ENCODE measurements at regions not wholly inside any gene's neighbourhood (a gene's known extent, or its start where the extent isn't known, plus 50 kb on each side); places are given as distances from the start of the nearest gene placed in this dataset.
A peak's percentile ranks its signal among the peaks of the same experiment; 100 is the strongest.

DNA sequence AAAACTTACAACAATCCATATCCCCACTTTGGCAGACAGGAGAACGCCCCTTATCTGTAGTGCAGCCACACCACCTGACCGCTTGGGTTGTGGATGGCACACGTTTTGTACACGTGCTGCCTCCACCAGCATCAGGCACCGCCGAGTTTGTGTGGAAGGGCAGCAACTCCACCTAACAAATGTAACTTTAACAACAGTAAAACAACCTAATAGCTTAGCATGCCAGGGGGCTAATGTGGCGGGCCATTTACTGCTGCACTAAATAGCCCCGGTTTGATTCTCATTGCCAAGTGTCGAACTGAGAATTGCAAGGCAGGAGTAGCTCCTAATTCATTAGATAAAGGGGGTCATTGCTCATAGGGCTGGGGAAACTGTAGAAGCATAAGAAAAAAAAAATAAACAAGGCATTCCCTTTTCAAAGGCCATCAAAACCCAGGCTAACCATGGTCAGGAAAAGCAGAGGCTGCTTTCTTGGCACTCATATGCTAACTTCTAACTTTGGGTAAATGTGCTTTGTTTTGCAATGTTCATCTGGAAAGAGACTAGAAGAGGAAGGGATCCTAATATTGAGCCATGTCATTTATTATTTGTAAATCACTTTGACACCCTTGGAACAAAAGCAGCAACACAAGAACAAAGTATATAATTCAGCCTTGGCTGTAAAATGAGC is 279.7 kb upstream of the SOX5 start:
- no peaks in the 10 kb centered on the region for H3K4me1 ChIP-seq
- H3K27ac ChIP-seq: no peak overlapping the region
- no peak for DNase-seq
- H3K27me3 ChIP-seq: no peaks in the 10 kb centered on the region
- no peak for ATAC-seq
- no peaks in the 10 kb centered on the region for H3K36me3 ChIP-seq
- H3K4me3 ChIP-seq: no peak overlapping the region
- WGBS, 2 donors: 53 to 66% methylated on average over 9 of the region's 9 CpGs
- no peak for FAIRE-seq
- intact Hi-C loops (cut with DNase I): no loop called here
- H3K9me3 ChIP-seq: no peaks in the 10 kb centered on the region
- no peak for TF ChIP-seq CTCF (IDR thresholded peaks at IDR 0.05)

GRCh38 chr12:24228371-24228770 is 278.9 kb upstream of the SOX5 start:
- no peaks in the 10 kb centered on the region for H3K9me3 ChIP-seq
- H3K4me3 ChIP-seq: no peak overlapping the region
- WGBS, 2 donors: 77 to 90% methylated on average over 3 of the region's 3 CpGs
- ATAC-seq: no peak
- TF ChIP-seq CTCF (IDR thresholded peaks at IDR 0.05): no peak
- no peak overlapping the region for H3K27ac ChIP-seq
- no peak for DNase-seq
- H3K36me3 ChIP-seq: no peaks in the 10 kb centered on the region
- H3K4me1 ChIP-seq: no peaks in the 10 kb centered on the region
- intact Hi-C loops (cut with DNase I): no loop called here
- FAIRE-seq: no peak
- H3K27me3 ChIP-seq: no peaks in the 10 kb centered on the region

- Histone ChIP-seq H3K9me3 (no peaks in the 10 kb centered on the region), H3K4me3 (no peak overlapping the region), H3K27me3 (no peaks in the 10 kb centered on the region), H3K27ac (no peak overlapping the region), H3K4me1 (no peaks in the 10 kb centered on the region), H3K36me3 (no peaks in the 10 kb centered on the region)
- ATAC-seq: no peak
- intact Hi-C loops (cut with DNase I): no loop called here
- no peak for TF ChIP-seq CTCF (IDR thresholded peaks at IDR 0.05)
- 61 to 73% methylated on average over 5 of the region's 5 CpGs for WGBS, 2 donors
- no peak for DNase-seq
- FAIRE-seq: no peak
Measured at GRCh38 chr12:24227551-24227950, 278.1 kb upstream of the SOX5 start.

GRCh38 chr12:24226745-24227350 is 277.4 kb upstream of the SOX5 start:
- 50 to 62% methylated on average over 9 of the region's 9 CpGs for WGBS, 2 donors
- DNase-seq (no peak), ATAC-seq (peak in 3 of 4 donors; percentile 44 to 77 (median 46)), FAIRE-seq (no peak)
- Histone ChIP-seq H3K36me3 (no peaks in the 10 kb centered on the region), H3K27me3 (no peaks in the 10 kb centered on the region), H3K9me3 (no peaks in the 10 kb centered on the region), H3K27ac (no peak overlapping the region), H3K4me3 (no peak overlapping the region), H3K4me1 (no peaks in the 10 kb centered on the region)
- intact Hi-C loops (cut with DNase I): no loop called here
- TF ChIP-seq CTCF (IDR thresholded peaks at IDR 0.05): no peak

GRCh38 chr12:24224401-24224800 is 274.9 kb upstream of the SOX5 start:
- H3K4me3 ChIP-seq: no peak overlapping the region
- no peak for FAIRE-seq
- no peak for TF ChIP-seq CTCF (IDR thresholded peaks at IDR 0.05)
- ATAC-seq: no peak
- no peaks in the 10 kb centered on the region for H3K27me3 ChIP-seq
- no peak overlapping the region for H3K27ac ChIP-seq
- H3K4me1 ChIP-seq: no peaks in the 10 kb centered on the region
- no peaks in the 10 kb centered on the region for H3K36me3 ChIP-seq
- no peaks in the 10 kb centered on the region for H3K9me3 ChIP-seq
- intact Hi-C loops (cut with DNase I): no loop called here
- no peak for DNase-seq

Measured in pancreas (tissue), 10 donors.